ENCODE measurements at regions not wholly inside any gene's neighbourhood (a gene's known extent, or its start where the extent isn't known, plus 50 kb on each side); places are given as distances from the start of the nearest gene placed in this dataset.
"Not testable (repeated sequence)": the region's sequence is repeated elsewhere in the genome, so short reads cannot be mapped to it uniquely, and the experiment has no call there.

DNA sequence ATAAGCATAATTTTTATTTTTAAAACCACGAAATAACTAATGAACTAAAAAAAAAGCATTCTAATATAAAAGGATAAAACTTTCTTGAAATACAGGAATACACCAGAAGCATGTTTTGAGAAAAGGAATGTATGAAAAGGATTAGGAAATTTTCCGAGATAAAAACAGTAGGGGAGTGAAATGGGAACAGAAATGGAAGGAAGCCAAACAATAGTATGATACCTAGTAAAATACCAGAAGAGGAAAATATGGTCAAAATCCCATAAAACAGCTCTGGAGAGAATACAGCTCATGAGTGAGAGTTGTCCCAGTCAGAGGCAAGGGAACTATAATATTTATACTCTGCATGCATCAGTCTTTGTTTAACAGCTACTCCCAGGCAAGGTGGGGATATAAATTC is 1016.2 kb downstream of the SLC6A15 start:
- TF ChIP-seq, protein P1, sequence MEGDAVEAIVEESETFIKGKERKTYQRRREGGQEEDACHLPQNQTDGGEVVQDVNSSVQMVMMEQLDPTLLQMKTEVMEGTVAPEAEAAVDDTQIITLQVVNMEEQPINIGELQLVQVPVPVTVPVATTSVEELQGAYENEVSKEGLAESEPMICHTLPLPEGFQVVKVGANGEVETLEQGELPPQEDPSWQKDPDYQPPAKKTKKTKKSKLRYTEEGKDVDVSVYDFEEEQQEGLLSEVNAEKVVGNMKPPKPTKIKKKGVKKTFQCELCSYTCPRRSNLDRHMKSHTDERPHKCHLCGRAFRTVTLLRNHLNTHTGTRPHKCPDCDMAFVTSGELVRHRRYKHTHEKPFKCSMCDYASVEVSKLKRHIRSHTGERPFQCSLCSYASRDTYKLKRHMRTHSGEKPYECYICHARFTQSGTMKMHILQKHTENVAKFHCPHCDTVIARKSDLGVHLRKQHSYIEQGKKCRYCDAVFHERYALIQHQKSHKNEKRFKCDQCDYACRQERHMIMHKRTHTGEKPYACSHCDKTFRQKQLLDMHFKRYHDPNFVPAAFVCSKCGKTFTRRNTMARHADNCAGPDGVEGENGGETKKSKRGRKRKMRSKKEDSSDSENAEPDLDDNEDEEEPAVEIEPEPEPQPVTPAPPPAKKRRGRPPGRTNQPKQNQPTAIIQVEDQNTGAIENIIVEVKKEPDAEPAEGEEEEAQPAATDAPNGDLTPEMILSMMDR (IDR thresholded peaks at IDR 0.05; ENCODE audit: low read depth, low read length, missing control alignments) = no peak
- no peak for DNase-seq (ENCODE audit: extremely low read depth, low read depth)
- no peak overlapping the region for H3K4me3 ChIP-seq (replicated peaks; ENCODE audit: low read depth, low read length)

DNA sequence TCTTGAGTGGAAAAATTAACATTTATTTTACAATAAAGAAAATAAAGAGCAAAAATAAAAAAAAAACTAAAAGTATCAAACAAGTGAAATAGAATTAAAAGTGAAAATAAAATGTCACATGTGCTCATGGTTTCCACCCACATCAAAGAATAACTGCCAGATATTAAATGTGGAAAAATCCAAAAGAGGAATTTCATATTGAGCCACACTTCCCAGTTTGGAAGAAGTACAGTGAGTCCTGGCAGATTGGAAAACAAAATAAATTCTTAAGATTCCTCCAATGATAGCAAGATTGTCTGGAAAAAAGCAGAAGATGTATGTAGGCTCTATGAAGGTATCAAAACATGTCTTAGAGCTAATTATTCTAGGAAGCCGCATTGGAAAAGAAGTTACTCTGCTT is 1019.5 kb downstream of the SLC6A15 start:
- TF ChIP-seq, protein P1 (IDR thresholded peaks at IDR 0.05; ENCODE audit: low read depth, low read length, missing control alignments) = no peak
- no peak overlapping the region for H3K4me3 ChIP-seq (replicated peaks; ENCODE audit: low read depth, low read length)

DNA sequence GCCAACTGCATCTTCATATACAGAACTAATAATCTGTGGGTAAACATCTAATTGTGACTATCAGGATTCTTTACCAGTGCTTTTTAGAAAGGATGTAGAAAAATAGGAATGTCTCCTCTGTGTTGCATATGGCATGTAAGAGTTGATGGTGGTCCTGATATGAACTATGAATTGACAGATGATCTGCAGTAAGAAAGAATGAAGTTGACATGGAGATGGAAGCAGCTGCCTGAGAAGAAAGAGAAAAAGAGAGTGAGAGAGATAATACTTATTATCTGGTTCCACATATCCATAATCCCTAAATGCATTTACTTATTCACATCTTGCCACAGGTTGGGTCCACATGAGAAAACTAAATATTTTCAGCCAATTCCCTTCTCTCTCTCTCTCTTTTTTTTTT is 1022.9 kb downstream of the SLC6A15 start:
- DNase-seq (ENCODE audit: extremely low read depth, low read depth) = no peak
- H3K4me3 ChIP-seq (replicated peaks; ENCODE audit: low read depth, low read length) = no peak overlapping the region
- TF ChIP-seq, protein P1 (IDR thresholded peaks at IDR 0.05; ENCODE audit: low read depth, low read length, missing control alignments) = no peak

More for the DNA sequence above, 1019.5 kb downstream of the SLC6A15 start:
- DNase-seq (ENCODE audit: extremely low read depth, low read depth) = no peak

DNA sequence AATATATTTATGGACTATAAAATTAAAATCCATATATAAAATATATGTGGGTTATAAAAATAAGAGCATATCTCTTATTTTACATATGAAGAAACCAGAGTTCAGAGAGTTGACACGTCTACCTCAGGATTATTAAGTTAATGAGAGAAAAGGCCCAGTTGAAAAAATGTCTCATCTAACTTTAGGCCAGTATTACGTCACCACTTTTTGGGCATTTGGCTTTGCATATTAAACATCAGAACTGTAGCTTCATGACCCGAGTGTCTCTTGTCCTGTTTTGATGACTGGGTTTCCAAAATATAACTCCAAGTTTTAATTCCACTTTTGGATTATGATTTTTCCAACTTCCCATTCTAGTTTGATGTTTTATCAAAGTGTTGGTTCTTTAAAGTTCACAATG is 1026.1 kb downstream of the SLC6A15 start:
- DNase-seq (ENCODE audit: extremely low read depth, low read depth) = no peak
- no peak overlapping the region for H3K4me3 ChIP-seq (replicated peaks; ENCODE audit: low read depth, low read length)

DNA sequence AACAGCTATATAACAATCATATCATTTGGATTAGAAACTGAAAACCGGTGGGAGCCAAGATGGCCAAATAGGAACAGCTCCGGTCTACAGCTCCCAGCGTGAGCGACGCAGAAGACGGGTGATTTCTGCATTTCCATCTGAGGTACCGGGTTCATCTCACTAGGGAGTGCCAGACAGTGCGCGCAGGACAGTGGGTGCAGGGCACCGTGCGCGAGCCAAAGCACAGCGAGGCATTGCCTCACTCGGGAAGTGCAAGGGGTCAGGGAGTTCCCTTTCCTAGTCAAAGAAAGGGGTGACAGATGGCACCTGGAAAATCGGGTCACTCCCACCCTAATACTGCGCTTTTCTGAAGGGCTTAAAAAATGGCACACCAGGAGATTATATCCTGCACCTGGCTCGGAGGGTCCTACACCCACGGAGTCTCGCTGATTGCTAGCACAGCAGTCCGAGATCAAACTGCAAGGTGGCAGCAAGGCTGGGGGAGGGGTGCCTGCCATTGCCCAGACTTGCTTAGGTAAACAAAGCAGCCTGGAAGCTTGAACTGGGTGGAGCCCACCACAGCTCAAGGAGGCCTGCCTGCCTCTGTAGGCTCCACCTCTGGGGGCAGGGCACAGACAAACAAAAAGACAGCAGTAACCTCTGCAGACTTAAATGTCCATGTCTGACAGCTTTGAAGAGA is 1041.5 kb downstream of the SLC6A15 start:
- not testable (repeated sequence) for DNase-seq (ENCODE audit: extremely low read depth, low read depth); H3K4me3 ChIP-seq (replicated peaks; ENCODE audit: low read depth, low read length)

More for the DNA sequence above, 1026.1 kb downstream of the SLC6A15 start:
- TF ChIP-seq, protein P1 (IDR thresholded peaks at IDR 0.05; ENCODE audit: low read depth, low read length, missing control alignments) = no peak

DNA sequence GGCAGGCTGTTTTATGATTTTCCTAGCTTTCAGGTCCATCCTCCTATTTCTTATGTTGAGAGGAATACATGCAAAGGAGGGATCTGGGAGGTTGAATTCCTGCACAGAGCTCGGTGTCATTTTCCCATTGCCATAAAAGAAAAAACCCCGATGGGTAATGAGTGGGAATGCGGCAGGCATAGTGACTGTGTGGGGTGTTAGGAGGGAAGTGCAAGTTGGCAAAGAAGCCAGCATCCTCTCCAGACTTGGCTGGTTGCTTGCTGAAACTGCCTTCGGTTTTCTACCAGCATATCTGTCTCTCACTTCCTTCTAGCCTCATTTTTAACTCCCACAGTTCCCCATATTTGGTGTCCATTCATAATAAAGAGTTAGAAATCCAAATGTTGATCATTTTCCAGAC is 1046.1 kb downstream of the SLC6A15 start:
- TF ChIP-seq, protein P1 (IDR thresholded peaks at IDR 0.05; ENCODE audit: low read depth, low read length, missing control alignments) = no peak

DNA sequence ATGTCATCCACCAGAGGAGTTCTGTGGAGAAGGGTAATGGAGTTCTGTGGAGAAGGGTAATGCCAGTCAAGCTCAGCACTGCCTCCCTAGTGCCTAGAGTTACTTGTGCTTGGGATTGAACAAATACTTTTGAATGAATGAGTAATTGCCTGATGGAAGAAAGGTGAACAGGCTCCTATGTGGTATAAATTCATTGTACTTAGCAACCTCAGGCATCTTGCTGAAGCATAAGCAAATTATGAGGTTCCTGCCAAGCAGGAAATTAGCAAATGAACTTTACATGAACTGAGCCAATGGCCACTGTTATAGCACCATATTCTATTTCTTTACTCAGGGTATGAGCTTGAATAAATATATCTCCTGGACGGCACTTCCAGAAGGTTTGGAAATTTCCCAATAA is 1047.2 kb downstream of the SLC6A15 start:
- DNase-seq (ENCODE audit: extremely low read depth, low read depth) = no peak
- TF ChIP-seq, protein P1 (IDR thresholded peaks at IDR 0.05; ENCODE audit: low read depth, low read length, missing control alignments) = no peak
- no peak overlapping the region for H3K4me3 ChIP-seq (replicated peaks; ENCODE audit: low read depth, low read length)

More for the DNA sequence above, 1046.1 kb downstream of the SLC6A15 start:
- H3K4me3 ChIP-seq (replicated peaks; ENCODE audit: low read depth, low read length) = no peak overlapping the region
- no peak for DNase-seq (ENCODE audit: extremely low read depth, low read depth)
